Neural cell (in vitro differentiated cells): ENCODE measurements at regions not wholly inside any gene's neighbourhood (a gene's known extent, or its start where the extent isn't known, plus 50 kb on each side); places are given as distances from the start of the nearest gene placed in this dataset.
"Not testable (repeated sequence)": the region's sequence is repeated elsewhere in the genome, so short reads cannot be mapped to it uniquely, and the experiment has no call there.

Experiments used
- H2AFZ ChIP-seq: fragments of 200-600, 300-800 bp; sonication (generic), shearing (Covaris generic); 2 replicates; pipeline ENCODE4 v1.6.0; 2014; ENCODE audit warnings: low read depth, mild to moderate bottlenecking, antibody characterized with exemption, low read length, moderate library complexity
- H3F3A ChIP-seq: fragments of 200-600 bp; shearing (Covaris generic); 2 replicates; pipeline ENCODE4 v1.6.1; 2016; ENCODE audit warnings: mild to moderate bottlenecking, moderate library complexity, mixed read lengths, antibody characterized with exemption, low read length; ENCODE audit not compliant: insufficient read depth, poor library complexity, severe bottlenecking
- H3K27ac ChIP-seq: fragments of 200-600, 300-800 bp; sonication (generic), shearing (Covaris generic); 2 replicates; pipeline ENCODE4 v1.5.1; 2014; ENCODE audit warnings: mild to moderate bottlenecking, low read length, moderate library complexity
- H3K27me3 ChIP-seq: fragments of 300-800, 200-600 bp; sonication (generic), shearing (Covaris generic); 2 replicates; pipeline ENCODE4 v1.6.0; 2014; ENCODE audit warnings: mild to moderate bottlenecking, low read depth, low read length, moderate library complexity; ENCODE audit not compliant: insufficient read depth
- H3K36me3 ChIP-seq: fragments of 300-800, 200-600 bp; sonication (generic), shearing (Covaris generic); 2 replicates; pipeline ENCODE4 v1.5.1; 2014; ENCODE audit warnings: mild to moderate bottlenecking, antibody characterized with exemption, low read length, moderate library complexity; ENCODE audit not compliant: insufficient read depth
- H3K4me2 ChIP-seq: fragments of 300-800, 200-600 bp; sonication (generic), shearing (Covaris generic); 2 replicates; pipeline ENCODE4 v1.6.0; 2014; ENCODE audit warnings: mild to moderate bottlenecking, low read length
- H3K4me3 ChIP-seq: fragments of 300-800, 200-600 bp; sonication (generic), shearing (Covaris generic); 2 replicates; pipeline ENCODE4 v1.5.1; 2014; ENCODE audit warnings: mild to moderate bottlenecking, low read length, moderate library complexity
- H3K79me2 ChIP-seq: fragments of 200-600 bp; shearing (Covaris generic); replicated peaks from 2 replicates; pipeline ENCODE4 v1.6.0; 2014; ENCODE audit warnings: mild to moderate bottlenecking, low read length, moderate library complexity; ENCODE audit not compliant: insufficient read depth
- H3K9ac ChIP-seq: fragments of 300-800, 200-600 bp; sonication (generic), shearing (Covaris generic); 2 replicates; pipeline ENCODE4 v1.6.1; 2016; ENCODE audit warnings: mild to moderate bottlenecking, low read length, mixed read lengths
- H3K9me2 ChIP-seq: fragments of 200-600 bp; shearing (Covaris generic); 2 replicates; pipeline ENCODE4 v1.6.1; 2016; ENCODE audit warnings: mild to moderate bottlenecking, low read length, mixed read lengths; ENCODE audit not compliant: insufficient read depth
- H3K9me3 ChIP-seq: fragments of 200-600, 300-800 bp; sonication (generic), shearing (Covaris generic); 2 replicates; pipeline ENCODE4 v1.6.1; 2016; ENCODE audit warnings: mild to moderate bottlenecking, mixed run types, low read length, moderate library complexity, mixed read lengths
- H4K20me1 ChIP-seq: fragments of 200-600 bp; shearing (Covaris generic); 2 replicates; pipeline ENCODE4 v1.6.1; 2016; ENCODE audit warnings: mild to moderate bottlenecking, mixed run types; ENCODE audit not compliant: insufficient read depth
- EP300 ChIP-seq: fragments of 450-650 bp; conservative IDR thresholded peaks from 2 replicates; pipeline ENCODE4 v1.6.1; 2014; ENCODE audit warnings: antibody characterized with exemption, mild to moderate bottlenecking, moderate library complexity; ENCODE audit not compliant: poor library complexity, severe bottlenecking
- EZH2 ChIP-seq: fragments of 200-600, 300-800 bp; shearing (Covaris generic), sonication (generic); IDR thresholded peaks from 2 replicates; pipeline ENCODE4 v1.6.1; 2014; ENCODE audit warnings: antibody characterized with exemption, low read length, borderline replicate concordance, mild to moderate bottlenecking; ENCODE audit not compliant: insufficient read depth, poor library complexity, severe bottlenecking
- MXI1 ChIP-seq: fragments of 450-650 bp; conservative IDR thresholded peaks from 2 replicates; pipeline ENCODE4 v1.6.1; 2014; ENCODE audit warnings: antibody characterized with exemption, mild to moderate bottlenecking; ENCODE audit not compliant: poor library complexity, severe bottlenecking
- POLR2AphosphoS5 ChIP-seq: IDR thresholded peaks from 2 replicates; pipeline ENCODE4 v1.6.1; 2012
- RAD21 ChIP-seq: fragments of 450-650 bp; conservative IDR thresholded peaks from 2 replicates; pipeline ENCODE4 v1.6.1; 2014; ENCODE audit warnings: antibody characterized with exemption, mild to moderate bottlenecking, moderate library complexity
- SMC3 ChIP-seq: fragments of 450-650 bp; conservative IDR thresholded peaks from 2 replicates; pipeline ENCODE4 v1.6.1; 2014; ENCODE audit warnings: antibody characterized with exemption, mild to moderate bottlenecking, moderate library complexity; ENCODE audit not compliant: poor library complexity
- TAF1 ChIP-seq: IDR thresholded peaks from 2 replicates; pipeline ENCODE4 v1.6.1; 2012; ENCODE audit warnings: low read depth
- TF ChIP-seq, protein P1 (sequence below): IDR thresholded peaks from 2 replicates; pipeline ENCODE4 v1.6.1; 2012; ENCODE audit warnings: borderline replicate concordance
- TF ChIP-seq, protein P2 (sequence below): fragments of 450-650 bp; IDR thresholded peaks from 2 replicates; pipeline ENCODE4 v1.5.1; 2014; ENCODE audit warnings: antibody characterized with exemption, mild to moderate bottlenecking, moderate library complexity; ENCODE audit not compliant: poor library complexity, severe bottlenecking

DNA sequence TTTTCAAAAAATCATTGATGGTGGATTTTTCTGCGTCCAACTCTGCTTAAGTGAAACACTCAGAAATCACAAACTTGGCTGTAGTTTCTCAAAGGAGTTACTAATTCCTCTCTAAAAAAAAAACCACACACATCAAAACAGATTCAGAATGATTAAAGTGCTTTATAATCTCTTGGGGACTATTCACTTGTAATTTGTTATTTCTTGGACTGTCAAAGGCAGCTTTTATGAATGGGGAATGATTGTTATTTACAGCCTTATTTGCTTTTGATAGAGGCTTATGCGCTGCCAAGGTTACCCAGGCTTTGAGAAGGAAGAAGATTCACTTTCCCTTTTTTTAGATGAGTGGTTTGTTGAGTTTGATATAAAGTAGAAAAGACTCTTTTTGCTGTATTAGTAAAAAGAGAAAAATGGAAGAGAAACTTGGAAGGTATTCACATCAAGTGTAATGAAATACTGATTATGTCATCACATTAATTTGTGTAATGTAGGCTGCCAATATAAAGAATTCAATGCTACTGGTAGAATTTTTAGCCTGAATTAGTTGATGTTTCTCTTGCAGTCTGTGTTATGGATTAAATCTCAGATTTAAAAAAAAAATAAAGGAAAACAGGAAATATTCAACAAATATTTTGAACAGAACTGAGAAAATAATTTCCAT lies 381.0 kb upstream of the SASH1 start:
- H3K9me3 ChIP-seq: no peaks in the 10 kb centered on the region
- H3K9me2 ChIP-seq: no peaks in the 10 kb centered on the region
- TF ChIP-seq POLR2AphosphoS5 (no peak), RAD21 (no peak), MXI1 (no peak), TAF1 (no peak), EP300 (no peak), SMC3 (no peak), EZH2 (no peak)
- TF ChIP-seq, protein P1, sequence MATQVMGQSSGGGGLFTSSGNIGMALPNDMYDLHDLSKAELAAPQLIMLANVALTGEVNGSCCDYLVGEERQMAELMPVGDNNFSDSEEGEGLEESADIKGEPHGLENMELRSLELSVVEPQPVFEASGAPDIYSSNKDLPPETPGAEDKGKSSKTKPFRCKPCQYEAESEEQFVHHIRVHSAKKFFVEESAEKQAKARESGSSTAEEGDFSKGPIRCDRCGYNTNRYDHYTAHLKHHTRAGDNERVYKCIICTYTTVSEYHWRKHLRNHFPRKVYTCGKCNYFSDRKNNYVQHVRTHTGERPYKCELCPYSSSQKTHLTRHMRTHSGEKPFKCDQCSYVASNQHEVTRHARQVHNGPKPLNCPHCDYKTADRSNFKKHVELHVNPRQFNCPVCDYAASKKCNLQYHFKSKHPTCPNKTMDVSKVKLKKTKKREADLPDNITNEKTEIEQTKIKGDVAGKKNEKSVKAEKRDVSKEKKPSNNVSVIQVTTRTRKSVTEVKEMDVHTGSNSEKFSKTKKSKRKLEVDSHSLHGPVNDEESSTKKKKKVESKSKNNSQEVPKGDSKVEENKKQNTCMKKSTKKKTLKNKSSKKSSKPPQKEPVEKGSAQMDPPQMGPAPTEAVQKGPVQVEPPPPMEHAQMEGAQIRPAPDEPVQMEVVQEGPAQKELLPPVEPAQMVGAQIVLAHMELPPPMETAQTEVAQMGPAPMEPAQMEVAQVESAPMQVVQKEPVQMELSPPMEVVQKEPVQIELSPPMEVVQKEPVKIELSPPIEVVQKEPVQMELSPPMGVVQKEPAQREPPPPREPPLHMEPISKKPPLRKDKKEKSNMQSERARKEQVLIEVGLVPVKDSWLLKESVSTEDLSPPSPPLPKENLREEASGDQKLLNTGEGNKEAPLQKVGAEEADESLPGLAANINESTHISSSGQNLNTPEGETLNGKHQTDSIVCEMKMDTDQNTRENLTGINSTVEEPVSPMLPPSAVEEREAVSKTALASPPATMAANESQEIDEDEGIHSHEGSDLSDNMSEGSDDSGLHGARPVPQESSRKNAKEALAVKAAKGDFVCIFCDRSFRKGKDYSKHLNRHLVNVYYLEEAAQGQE: no peak
- TF ChIP-seq, protein P2, sequence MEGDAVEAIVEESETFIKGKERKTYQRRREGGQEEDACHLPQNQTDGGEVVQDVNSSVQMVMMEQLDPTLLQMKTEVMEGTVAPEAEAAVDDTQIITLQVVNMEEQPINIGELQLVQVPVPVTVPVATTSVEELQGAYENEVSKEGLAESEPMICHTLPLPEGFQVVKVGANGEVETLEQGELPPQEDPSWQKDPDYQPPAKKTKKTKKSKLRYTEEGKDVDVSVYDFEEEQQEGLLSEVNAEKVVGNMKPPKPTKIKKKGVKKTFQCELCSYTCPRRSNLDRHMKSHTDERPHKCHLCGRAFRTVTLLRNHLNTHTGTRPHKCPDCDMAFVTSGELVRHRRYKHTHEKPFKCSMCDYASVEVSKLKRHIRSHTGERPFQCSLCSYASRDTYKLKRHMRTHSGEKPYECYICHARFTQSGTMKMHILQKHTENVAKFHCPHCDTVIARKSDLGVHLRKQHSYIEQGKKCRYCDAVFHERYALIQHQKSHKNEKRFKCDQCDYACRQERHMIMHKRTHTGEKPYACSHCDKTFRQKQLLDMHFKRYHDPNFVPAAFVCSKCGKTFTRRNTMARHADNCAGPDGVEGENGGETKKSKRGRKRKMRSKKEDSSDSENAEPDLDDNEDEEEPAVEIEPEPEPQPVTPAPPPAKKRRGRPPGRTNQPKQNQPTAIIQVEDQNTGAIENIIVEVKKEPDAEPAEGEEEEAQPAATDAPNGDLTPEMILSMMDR: no peak
- H3K4me2 ChIP-seq: no peak overlapping the region
- H3K36me3 ChIP-seq: no peaks in the 10 kb centered on the region
- H3K9ac ChIP-seq: no peak overlapping the region
- no peak overlapping the region for H3K27ac ChIP-seq
- no peaks in the 10 kb centered on the region for H3K27me3 ChIP-seq
- H2AFZ ChIP-seq: no peak overlapping the region
- H3F3A ChIP-seq: no peaks in the 10 kb centered on the region
- H3K79me2 ChIP-seq: no peaks in the 10 kb centered on the region
- no peaks in the 10 kb centered on the region for H4K20me1 ChIP-seq
- no peak overlapping the region for H3K4me3 ChIP-seq

DNA sequence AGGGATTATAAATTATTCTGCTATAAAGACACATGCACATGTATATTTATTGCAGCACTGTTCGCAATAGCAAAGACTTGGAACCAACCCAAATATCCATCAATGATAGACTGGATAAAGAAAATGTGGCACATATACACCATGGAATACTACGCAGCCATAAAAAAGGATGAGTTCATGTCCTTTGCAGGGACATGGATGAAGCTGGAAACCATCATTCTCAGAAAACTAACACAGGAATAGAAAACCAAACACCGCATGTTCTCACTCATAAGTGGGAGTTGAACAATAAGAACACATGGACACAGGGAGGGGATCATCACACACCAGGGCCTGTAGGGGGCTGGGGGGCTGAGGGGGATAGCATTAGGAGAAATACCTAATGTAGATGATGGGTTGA lies 377.2 kb upstream of the SASH1 start:
- not testable (repeated sequence) for H3K36me3 ChIP-seq, H3K79me2 ChIP-seq, H3K9me2 ChIP-seq, H3K9me3 ChIP-seq, H3K4me2 ChIP-seq, H4K20me1 ChIP-seq, H3K27ac ChIP-seq, H3F3A ChIP-seq, H2AFZ ChIP-seq, H3K4me3 ChIP-seq, H3K27me3 ChIP-seq, H3K9ac ChIP-seq

DNA sequence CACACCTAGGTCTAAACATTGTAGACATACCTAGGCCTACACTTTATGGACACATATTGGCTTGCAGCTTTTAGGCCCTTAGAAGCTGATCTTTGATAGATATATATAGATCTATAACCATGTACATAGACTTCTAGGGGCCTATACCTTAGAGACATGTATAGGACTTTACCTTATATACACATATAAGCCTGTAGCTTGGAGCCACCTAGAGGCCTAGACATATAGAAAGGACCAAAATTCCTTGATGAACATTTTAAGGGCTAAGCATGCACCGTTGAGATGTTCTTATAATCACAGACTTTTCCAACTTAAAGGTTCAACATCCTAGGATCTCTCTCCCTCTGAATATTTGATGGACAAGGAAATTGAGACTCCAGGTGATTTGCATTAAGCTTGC lies 371.7 kb upstream of the SASH1 start:
- Histone ChIP-seq H3K4me3 (no peak overlapping the region), H3K79me2 (no peaks in the 10 kb centered on the region), H3K27ac (no peak overlapping the region), H3K9me3 (no peaks in the 10 kb centered on the region), H3K36me3 (no peaks in the 10 kb centered on the region), H4K20me1 (no peaks in the 10 kb centered on the region), H3K9ac (no peak overlapping the region), H3K27me3 (no peaks in the 10 kb centered on the region), H3F3A (no peaks in the 10 kb centered on the region), H3K9me2 (no peaks in the 10 kb centered on the region), H3K4me2 (no peak overlapping the region), H2AFZ (no peak overlapping the region)
- no peak for TF ChIP-seq TAF1
- TF ChIP-seq RAD21: peak; percentile 65
- TF ChIP-seq, protein P2: peak; percentile 57
- no peak for TF ChIP-seq EP300
- TF ChIP-seq POLR2AphosphoS5: no peak
- TF ChIP-seq, protein P1: no peak
- TF ChIP-seq EZH2: no peak
- peak; percentile 64 for TF ChIP-seq SMC3
- no peak for TF ChIP-seq MXI1
